ENCODE measurements at regions not wholly inside any gene's neighbourhood (a gene's known extent, or its start where the extent isn't known, plus 50 kb on each side); places are given as distances from the start of the nearest gene placed in this dataset.

DNA sequence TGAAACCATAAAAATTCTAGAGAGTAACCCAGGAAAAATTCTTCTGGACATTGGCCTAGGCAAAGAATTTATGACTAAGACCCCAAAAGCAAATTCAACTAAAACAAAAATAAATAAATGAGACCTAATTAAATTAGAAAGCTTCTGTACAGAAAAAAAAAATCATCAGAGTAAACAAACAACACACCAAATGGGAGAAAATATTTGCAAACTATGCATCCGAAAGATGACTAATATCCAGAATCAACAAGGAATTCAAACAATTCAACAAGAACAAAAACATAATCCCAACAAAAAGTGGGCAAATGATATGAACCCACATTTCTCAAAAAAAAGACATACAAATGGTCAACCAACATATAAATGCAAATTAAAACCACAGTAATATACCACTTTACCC lies 242.6 kb upstream of the CDYL start:
- H3K27me3 ChIP-seq = no peaks in the 10 kb centered on the region
- 80 to 87% methylated on average over 1 of the region's 1 CpG for WGBS, 2 donors (ENCODE audit: low coverage in 1 of 2)
- in situ Hi-C loops (cut with MboI; ENCODE audit: low pct_ligation_motif_present in 1 of 4, low pct_unique_long_range_greater_than_20kb in 1 of 4, low sequenced_read_pairs in 3 of 4) (no loop called here), intact Hi-C loops (cut with DNase I; ENCODE audit: low total_unique reads) (no loop called here)
- no peak for DNase-seq
- no peaks in the 10 kb centered on the region for H3K4me1 ChIP-seq
- no peaks in the 10 kb centered on the region for H3K36me3 ChIP-seq
- H3K4me3 ChIP-seq = no peak overlapping the region
- TF ChIP-seq EP300 (IDR thresholded peaks at IDR 0.05; ENCODE audit: low read depth) = no peak
- no peak for TF ChIP-seq CTCF (IDR thresholded peaks at IDR 0.05)
- TF ChIP-seq POLR2AphosphoS5 (IDR thresholded peaks at IDR 0.05) = no peak
- TF ChIP-seq POLR2A (IDR thresholded peaks at IDR 0.05) = no peak
- no peak overlapping the region for H3K27ac ChIP-seq
- H3K9me3 ChIP-seq = no peaks in the 10 kb centered on the region

DNA sequence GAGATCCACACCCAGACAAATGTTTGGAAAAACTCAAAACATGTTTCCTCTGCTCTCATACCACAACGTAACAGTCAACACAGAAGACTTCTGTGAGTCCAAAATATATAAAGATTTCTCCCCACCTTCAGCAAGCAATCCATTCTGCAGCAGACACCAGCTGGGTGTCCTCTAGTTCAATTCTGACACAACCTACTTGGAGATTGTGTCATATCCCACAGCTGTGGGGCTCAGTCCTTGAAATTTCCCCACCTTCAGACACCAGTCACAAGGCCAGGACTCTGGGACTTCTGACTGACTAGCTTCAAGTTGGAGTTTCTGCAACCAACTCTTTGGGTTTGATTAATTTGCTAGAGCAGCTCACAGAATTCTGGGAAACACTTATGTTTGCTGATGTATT lies 244.8 kb upstream of the CDYL start:
- DNase-seq = no peak
- H3K9me3 ChIP-seq = no peaks in the 10 kb centered on the region
- H3K27ac ChIP-seq = no peak overlapping the region
- H3K4me1 ChIP-seq = no peaks in the 10 kb centered on the region
- H3K4me3 ChIP-seq = no peak overlapping the region
- in situ Hi-C loops (cut with MboI; ENCODE audit: low pct_ligation_motif_present in 1 of 4, low pct_unique_long_range_greater_than_20kb in 1 of 4, low sequenced_read_pairs in 3 of 4) (no loop called here), intact Hi-C loops (cut with DNase I; ENCODE audit: low total_unique reads) (no loop called here)
- no peaks in the 10 kb centered on the region for H3K27me3 ChIP-seq
- no peak for TF ChIP-seq CTCF (IDR thresholded peaks at IDR 0.05)
- TF ChIP-seq POLR2AphosphoS5 (IDR thresholded peaks at IDR 0.05) = no peak
- no peak for TF ChIP-seq EP300 (IDR thresholded peaks at IDR 0.05; ENCODE audit: low read depth)
- no peak for TF ChIP-seq POLR2A (IDR thresholded peaks at IDR 0.05)
- no peaks in the 10 kb centered on the region for H3K36me3 ChIP-seq
- 61% methylated on average over 1 of the region's 1 CpG; no CpG with 5 or more reads in 1 of the 2 donors for WGBS, 2 donors (ENCODE audit: low coverage in 1 of 2)

DNA sequence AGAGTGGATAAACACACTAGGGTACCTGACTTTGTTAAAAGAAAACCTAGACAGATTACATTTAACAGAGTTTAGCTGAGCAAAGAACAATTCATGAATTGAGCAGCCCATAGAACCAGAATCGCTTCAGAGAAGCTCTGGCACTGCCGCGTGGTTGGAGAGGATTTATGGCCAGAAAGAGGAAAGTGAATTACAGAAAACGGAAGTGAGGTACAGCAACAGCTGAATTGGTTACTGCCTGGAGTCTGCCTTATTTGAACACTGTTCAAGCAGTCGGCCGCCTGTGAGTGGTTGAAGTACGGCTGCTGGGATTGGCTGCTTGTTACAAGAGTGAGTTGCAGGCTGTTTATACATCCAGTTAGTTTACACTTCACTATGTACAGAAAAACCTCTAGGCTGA lies 253.8 kb upstream of the CDYL start:
- no peaks in the 10 kb centered on the region for H3K9me3 ChIP-seq
- 60 to 64% methylated on average over 2 to 7 of the region's 7 CpGs for WGBS, 2 donors (ENCODE audit: low coverage in 1 of 2)
- no peaks in the 10 kb centered on the region for H3K4me1 ChIP-seq
- intact Hi-C loops (cut with DNase I; ENCODE audit: low total_unique reads) (no loop called here), in situ Hi-C loops (cut with MboI; ENCODE audit: low pct_ligation_motif_present in 1 of 4, low pct_unique_long_range_greater_than_20kb in 1 of 4, low sequenced_read_pairs in 3 of 4) (no loop called here)
- no peak for DNase-seq
- no peak overlapping the region for H3K4me3 ChIP-seq
- H3K27me3 ChIP-seq = no peaks in the 10 kb centered on the region
- TF ChIP-seq POLR2A (IDR thresholded peaks at IDR 0.05) = no peak
- TF ChIP-seq EP300 (IDR thresholded peaks at IDR 0.05; ENCODE audit: low read depth) = no peak
- TF ChIP-seq POLR2AphosphoS5 (IDR thresholded peaks at IDR 0.05) = no peak
- no peak for TF ChIP-seq CTCF (IDR thresholded peaks at IDR 0.05)
- H3K27ac ChIP-seq = no peak overlapping the region
- no peaks in the 10 kb centered on the region for H3K36me3 ChIP-seq

DNA sequence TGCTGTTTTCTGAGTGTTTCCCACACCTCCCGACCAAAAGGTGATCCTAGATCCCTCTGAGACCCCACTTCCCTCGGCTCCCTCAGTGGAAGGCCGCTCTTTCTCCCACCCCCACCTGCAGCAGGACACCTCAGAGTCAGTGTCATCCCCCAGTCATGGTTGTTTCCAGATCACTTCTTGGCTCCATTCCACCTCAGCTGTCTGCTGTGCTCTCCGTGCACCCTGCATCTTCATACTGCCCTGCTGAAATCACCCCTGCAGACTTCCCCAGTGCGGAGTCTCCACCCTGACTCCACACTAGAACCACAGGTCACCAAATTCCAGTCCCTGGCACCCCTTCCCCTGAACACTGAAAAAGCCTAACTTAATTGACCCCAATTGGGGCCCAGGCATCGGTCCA lies 255.1 kb upstream of the CDYL start:
- TF ChIP-seq EP300 (IDR thresholded peaks at IDR 0.05; ENCODE audit: low read depth) (no peak), POLR2AphosphoS5 (IDR thresholded peaks at IDR 0.05) (no peak), CTCF (IDR thresholded peaks at IDR 0.05) (no peak), POLR2A (IDR thresholded peaks at IDR 0.05) (no peak)
- 58 to 76% methylated on average over 4 to 6 of the region's 6 CpGs for WGBS, 2 donors (ENCODE audit: low coverage in 1 of 2)
- no peak for DNase-seq
- intact Hi-C loops (cut with DNase I; ENCODE audit: low total_unique reads) = no loop called here
- in situ Hi-C loops (cut with MboI; ENCODE audit: low pct_ligation_motif_present in 1 of 4, low pct_unique_long_range_greater_than_20kb in 1 of 4, low sequenced_read_pairs in 3 of 4) = no loop called here
- H3K4me1 ChIP-seq = no peaks in the 10 kb centered on the region
- H3K27ac ChIP-seq = no peak overlapping the region
- no peak overlapping the region for H3K4me3 ChIP-seq
- H3K27me3 ChIP-seq = no peaks in the 10 kb centered on the region
- H3K36me3 ChIP-seq = no peaks in the 10 kb centered on the region
- no peaks in the 10 kb centered on the region for H3K9me3 ChIP-seq

Data from transverse colon (tissue), 4 donors.